ENCODE measurements at regions not wholly inside any gene's neighbourhood (a gene's known extent, or its start where the extent isn't known, plus 50 kb on each side); places are given as distances from the start of the nearest gene placed in this dataset.

GRCh38 chr13:73288596-73288995, 229.8 kb downstream of the KLF5 start:
- in situ Hi-C loops (cut with HindIII; ENCODE audit: low pct_unique_long_range_greater_than_20kb, low sequenced_read_pairs): no loop called here
- ChIA-PET CTCF (no interaction called here), POLR2A (no interaction called here)
- Histone ChIP-seq H3K4me1 (ENCODE audit: control insufficient read depth, insufficient read depth, low read length) (no peaks in the 10 kb centered on the region), H3K27ac (ENCODE audit: low read length) (no peak overlapping the region), H3K9me3 (ENCODE audit: control insufficient read depth, insufficient read depth, low read depth, low read length) (no peaks in the 10 kb centered on the region), H3K4me3 (ENCODE audit: low read depth in 2 of 2, low read length in 2 of 2) (no peak overlapping the region), H3K27me3 (ENCODE audit: control insufficient read depth, insufficient read depth, low read length) (no peaks in the 10 kb centered on the region), H3K36me3 (ENCODE audit: control insufficient read depth, insufficient read depth, low read length) (no peaks in the 10 kb centered on the region)
- ATAC-seq: no peak
- TF ChIP-seq CTCF (IDR thresholded peaks at IDR 0.05) (no peak), REST (IDR thresholded peaks at IDR 0.05; ENCODE audit: insufficient read depth in 1 of 2, low read depth in 2 of 2, low read length in 1 of 2) (no peak), TCF7L2 (IDR thresholded peaks at IDR 0.05; ENCODE audit: low read depth, low read length) (no peak), SIN3A (IDR thresholded peaks at IDR 0.05; ENCODE audit: borderline replicate concordance, insufficient read depth, low read depth, low read length) (no peak), POLR2AphosphoS5 (IDR thresholded peaks at IDR 0.05; ENCODE audit: low read depth, low read length) (no peak)
- no TSS peak for BruUV-seq (replicated peaks)
- no peak for DNase-seq (ENCODE audit: low read depth, low spot score)
- intact Hi-C loops (cut with micrococcal nuclease; ENCODE audit: unreplicated experiment): no loop called here

- in situ Hi-C loops (cut with HindIII; ENCODE audit: low pct_unique_long_range_greater_than_20kb, low sequenced_read_pairs): no loop called here
- CTCF ChIA-PET: no interaction called here
- intact Hi-C loops (cut with micrococcal nuclease; ENCODE audit: unreplicated experiment): no loop called here
- no TSS peak for BruUV-seq (replicated peaks)
- H3K4me3 ChIP-seq (ENCODE audit: low read depth in 2 of 2, low read length in 2 of 2): no peak overlapping the region
- no peaks in the 10 kb centered on the region for H3K27me3 ChIP-seq (ENCODE audit: control insufficient read depth, insufficient read depth, low read length)
- H3K4me1 ChIP-seq (ENCODE audit: control insufficient read depth, insufficient read depth, low read length): no peaks in the 10 kb centered on the region
- no peaks in the 10 kb centered on the region for H3K9me3 ChIP-seq (ENCODE audit: control insufficient read depth, insufficient read depth, low read depth, low read length)
- ATAC-seq (no peak), DNase-seq (ENCODE audit: low read depth, low spot score) (no peak)
- TF ChIP-seq REST (IDR thresholded peaks at IDR 0.05; ENCODE audit: insufficient read depth in 1 of 2, low read depth in 2 of 2, low read length in 1 of 2) (no peak), TCF7L2 (IDR thresholded peaks at IDR 0.05; ENCODE audit: low read depth, low read length) (no peak), CTCF (IDR thresholded peaks at IDR 0.05) (no peak), POLR2AphosphoS5 (IDR thresholded peaks at IDR 0.05; ENCODE audit: low read depth, low read length) (no peak), SIN3A (IDR thresholded peaks at IDR 0.05; ENCODE audit: borderline replicate concordance, insufficient read depth, low read depth, low read length) (no peak)
- no peak overlapping the region for H3K27ac ChIP-seq (ENCODE audit: low read length)
- POLR2A ChIA-PET: no interaction called here
- no peaks in the 10 kb centered on the region for H3K36me3 ChIP-seq (ENCODE audit: control insufficient read depth, insufficient read depth, low read length)
These were observed 229.0 kb downstream of the KLF5 start for GRCh38 chr13:73287831-73288230.
